GM18505 (cell line): ENCODE measurements at regions not wholly inside any gene's neighbourhood (a gene's known extent, or its start where the extent isn't known, plus 50 kb on each side); places are given as distances from the start of the nearest gene placed in this dataset.

ENCODE experiments used
- ATAC-seq: cut with Tn5 transposase; IDR thresholded peaks from one replicate; pipeline ENCODE4 v1.9.1; 2021; ENCODE audit not compliant: unreplicated experiment
- POLR2A ChIP-seq: IDR thresholded peaks from 4 replicates; pipeline ENCODE4 v1.6.1; 2011; ENCODE audit warnings: borderline replicate concordance; ENCODE audit not compliant: insufficient read depth, insufficient read length; ENCODE audit errors: extremely low read depth

- no peak for ATAC-seq
- no peak for TF ChIP-seq POLR2A
Measured at GRCh38 chr3:161576714-161577510, 80.3 kb downstream of the OTOL1 start.

GRCh38 chr3:161577662-161578061 is 81.1 kb downstream of the OTOL1 start:
- TF ChIP-seq POLR2A = no peak
- ATAC-seq = no peak

DNA sequence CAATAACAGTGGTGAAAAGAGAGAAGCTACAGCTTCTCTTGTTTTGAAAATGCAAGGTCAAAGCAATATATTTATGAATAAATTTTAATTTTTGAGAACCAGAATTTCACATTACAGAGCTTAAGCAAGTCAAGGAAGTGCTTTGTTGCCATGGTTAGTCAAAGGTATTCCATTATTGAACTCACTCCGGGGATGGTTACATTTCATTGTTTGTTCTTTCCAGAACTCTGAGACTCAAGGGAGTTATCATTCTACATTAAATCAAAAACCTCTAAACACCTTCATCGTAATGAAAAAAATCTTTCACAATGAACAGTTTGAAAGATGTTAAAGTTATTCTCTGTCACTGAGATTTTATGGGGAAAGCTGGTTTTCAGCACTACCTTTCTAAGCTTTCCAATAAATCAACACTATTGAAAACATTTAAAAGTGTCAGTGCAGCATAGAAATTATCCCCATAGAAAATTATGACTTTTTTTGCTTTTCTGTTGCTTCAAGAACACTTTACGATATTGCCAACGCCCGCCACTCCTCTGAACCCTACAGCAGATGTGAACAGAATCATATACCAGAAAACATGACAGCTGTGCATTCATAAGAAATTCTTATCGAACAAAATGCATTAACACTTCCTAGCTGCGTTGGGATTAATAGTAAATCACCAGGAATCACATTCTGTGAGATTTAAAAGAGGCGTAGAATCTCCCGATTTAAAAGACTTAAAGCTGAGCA is 83.0 kb downstream of the OTOL1 start:
- no peak for TF ChIP-seq POLR2A
- ATAC-seq = no peak

DNA sequence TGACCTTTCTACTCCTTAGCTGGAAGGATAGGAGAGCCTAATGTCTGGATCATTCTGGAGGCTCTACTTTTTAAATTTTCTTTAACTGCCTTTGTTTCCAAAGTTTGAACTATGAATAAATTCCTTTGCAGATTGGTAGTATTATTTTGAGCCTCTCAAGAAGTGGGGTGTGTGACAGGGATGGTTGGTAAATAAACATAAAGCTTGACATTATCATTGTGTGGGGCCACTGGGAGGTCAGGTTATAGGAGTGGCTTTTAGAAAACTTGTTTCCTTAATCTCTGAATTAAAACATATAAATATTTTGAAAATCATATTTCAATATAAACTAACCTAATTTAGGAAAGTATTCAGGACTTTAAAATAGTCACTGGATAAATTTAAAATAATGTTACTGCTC is 89.3 kb downstream of the OTOL1 start:
- TF ChIP-seq POLR2A = no peak
- ATAC-seq = no peak

DNA sequence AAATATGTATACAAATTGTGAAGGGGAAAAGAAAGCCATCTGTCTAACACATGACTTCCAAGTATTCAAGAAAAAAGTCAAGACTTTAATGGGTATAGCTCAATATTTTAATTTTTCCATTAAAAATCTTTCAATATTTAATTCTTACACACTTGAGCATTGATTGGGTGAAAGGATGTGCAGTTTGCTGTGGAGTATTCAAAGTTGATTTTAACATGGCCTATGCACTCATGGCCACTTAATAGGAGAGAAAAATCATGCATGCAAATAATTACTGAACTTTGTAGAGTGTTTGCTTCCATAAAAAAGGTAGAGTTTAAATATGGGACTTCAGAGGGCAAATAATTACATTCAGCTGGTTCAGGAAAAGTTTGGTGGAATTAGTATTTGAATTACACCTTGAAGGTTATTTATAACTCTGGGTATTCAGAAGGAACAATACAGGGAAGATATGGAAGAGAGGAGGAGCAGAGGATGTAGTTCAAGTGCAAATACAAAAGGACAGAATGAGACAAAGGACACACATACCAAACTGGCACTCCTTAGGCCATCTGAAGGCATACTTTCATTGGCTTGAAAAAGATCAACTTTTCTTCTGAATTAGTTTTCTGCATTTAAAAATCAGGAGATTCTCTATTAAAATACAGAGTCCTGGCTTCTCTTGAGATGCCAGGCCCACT is 90.1 kb downstream of the OTOL1 start:
- ATAC-seq = no peak
- TF ChIP-seq POLR2A = no peak

GRCh38 chr3:161598639-161599038 is 102.0 kb downstream of the OTOL1 start:
- no peak for ATAC-seq

DNA sequence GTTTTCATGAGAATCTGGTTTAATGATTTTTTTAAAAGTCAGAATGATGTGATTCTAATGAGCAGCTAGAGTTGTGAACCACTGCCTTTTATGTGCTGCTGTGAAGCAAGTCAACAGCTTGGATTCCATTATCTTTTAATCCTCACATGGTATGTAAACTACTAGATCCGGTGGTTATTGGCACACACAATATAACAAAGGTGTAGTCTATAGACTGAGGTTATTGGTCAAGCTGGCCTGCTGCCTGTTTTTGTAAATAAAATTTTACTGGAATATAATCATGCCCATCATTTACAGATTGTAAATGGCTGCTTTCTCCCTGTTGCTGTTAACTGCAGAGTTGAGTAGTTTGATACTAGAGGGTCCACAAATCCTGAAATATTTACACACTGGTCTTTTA is 103.1 kb downstream of the OTOL1 start:
- ATAC-seq = no peak
- TF ChIP-seq POLR2A = no peak

More at GRCh38 chr3:161598639-161599038, 102.0 kb downstream of the OTOL1 start:
- TF ChIP-seq POLR2A = no peak

GRCh38 chr3:161600173-161600572 is 103.6 kb downstream of the OTOL1 start:
- ATAC-seq = no peak
- TF ChIP-seq POLR2A = no peak

DNA sequence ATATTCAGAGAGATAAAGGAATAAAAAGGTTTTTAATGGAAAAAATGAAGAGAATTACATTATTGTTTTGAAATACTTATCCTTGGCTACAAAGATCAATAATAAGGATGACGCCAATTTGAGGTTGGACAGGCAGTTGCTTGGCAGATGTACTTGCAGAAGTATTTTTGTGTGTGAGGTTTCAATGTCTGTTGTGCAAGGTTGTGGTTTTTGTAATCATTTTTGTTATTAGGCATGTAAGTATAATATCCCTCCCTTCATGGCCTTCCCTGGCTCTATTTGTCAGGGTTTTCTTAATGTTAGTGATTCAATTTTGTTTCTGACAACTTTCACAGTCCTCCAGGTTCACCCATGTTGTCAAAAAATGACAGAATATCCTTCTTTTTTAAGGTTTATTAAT is 105.9 kb downstream of the OTOL1 start:
- no peak for TF ChIP-seq POLR2A
- ATAC-seq = no peak

DNA sequence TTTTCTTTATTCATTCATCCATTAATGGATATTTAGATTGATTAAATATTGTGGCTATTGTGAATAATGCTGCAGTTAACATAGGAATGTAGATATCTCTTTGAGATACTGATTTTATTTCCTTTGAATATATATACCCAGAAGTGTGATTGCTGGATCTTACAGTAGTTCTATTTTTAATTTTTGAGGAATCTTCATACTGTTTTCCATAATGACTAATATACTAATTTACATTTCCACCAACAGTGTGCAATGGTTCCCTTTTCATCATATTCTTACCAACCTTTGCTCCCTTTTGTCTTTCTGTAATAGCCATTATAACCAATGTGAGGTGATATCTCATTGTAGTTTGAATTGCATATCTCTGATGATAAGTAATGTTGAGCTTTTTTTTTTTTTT is 106.3 kb downstream of the OTOL1 start:
- no peak for TF ChIP-seq POLR2A
- ATAC-seq = no peak

GRCh38 chr3:161607056-161607455 is 110.4 kb downstream of the OTOL1 start:
- ATAC-seq = no peak
- TF ChIP-seq POLR2A = no peak

GRCh38 chr3:161619351-161619750 is 122.7 kb downstream of the OTOL1 start:
- TF ChIP-seq POLR2A = no peak
- no peak for ATAC-seq

GRCh38 chr3:161630794-161631193 is 134.2 kb downstream of the OTOL1 start:
- ATAC-seq = no peak
- no peak for TF ChIP-seq POLR2A
